ENCODE measurements at regions not wholly inside any gene's neighbourhood (a gene's known extent, or its start where the extent isn't known, plus 50 kb on each side); places are given as distances from the start of the nearest gene placed in this dataset.

- TF ChIP-seq, protein P1, sequence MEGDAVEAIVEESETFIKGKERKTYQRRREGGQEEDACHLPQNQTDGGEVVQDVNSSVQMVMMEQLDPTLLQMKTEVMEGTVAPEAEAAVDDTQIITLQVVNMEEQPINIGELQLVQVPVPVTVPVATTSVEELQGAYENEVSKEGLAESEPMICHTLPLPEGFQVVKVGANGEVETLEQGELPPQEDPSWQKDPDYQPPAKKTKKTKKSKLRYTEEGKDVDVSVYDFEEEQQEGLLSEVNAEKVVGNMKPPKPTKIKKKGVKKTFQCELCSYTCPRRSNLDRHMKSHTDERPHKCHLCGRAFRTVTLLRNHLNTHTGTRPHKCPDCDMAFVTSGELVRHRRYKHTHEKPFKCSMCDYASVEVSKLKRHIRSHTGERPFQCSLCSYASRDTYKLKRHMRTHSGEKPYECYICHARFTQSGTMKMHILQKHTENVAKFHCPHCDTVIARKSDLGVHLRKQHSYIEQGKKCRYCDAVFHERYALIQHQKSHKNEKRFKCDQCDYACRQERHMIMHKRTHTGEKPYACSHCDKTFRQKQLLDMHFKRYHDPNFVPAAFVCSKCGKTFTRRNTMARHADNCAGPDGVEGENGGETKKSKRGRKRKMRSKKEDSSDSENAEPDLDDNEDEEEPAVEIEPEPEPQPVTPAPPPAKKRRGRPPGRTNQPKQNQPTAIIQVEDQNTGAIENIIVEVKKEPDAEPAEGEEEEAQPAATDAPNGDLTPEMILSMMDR (IDR thresholded peaks at IDR 0.05), result no peak
- TF ChIP-seq POLR2A (IDR thresholded peaks at IDR 0.05), result no peak
- no peak for TF ChIP-seq EP300 (IDR thresholded peaks at IDR 0.05)
Measured at GRCh38 chr11:98630736-98631135, 390.0 kb upstream of the CNTN5 start.
